ENCODE measurements at regions not wholly inside any gene's neighbourhood (a gene's known extent, or its start where the extent isn't known, plus 50 kb on each side); places are given as distances from the start of the nearest gene placed in this dataset.

- no peak for TF ChIP-seq CTCF (conservative IDR thresholded peaks at IDR 0.05)
- no peak for TF ChIP-seq ZFX (IDR thresholded peaks at IDR 0.05)
- H3K27ac ChIP-seq = no peak overlapping the region
Measured at GRCh38 chr20:58117944-58118343, 110.5 kb downstream of the ANKRD60 start.

DNA sequence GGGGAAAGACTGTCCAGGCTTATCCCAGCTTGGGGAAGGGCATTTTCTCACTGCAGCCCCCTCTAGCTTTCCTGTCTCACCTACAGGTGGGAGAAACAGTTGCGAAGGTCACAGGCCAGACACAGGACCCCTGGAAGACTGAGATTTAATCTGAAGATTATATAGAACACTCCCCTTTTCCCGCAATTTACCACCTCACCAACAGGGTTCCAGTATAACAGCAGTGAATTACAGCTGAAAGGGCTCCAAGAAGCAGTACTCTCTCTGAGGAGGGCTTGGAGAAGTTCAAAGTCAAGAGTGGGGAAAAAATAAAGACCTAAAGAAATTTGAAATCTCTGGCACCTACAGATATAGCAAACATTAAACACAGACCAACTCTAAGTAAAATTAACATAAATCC lies 111.9 kb downstream of the ANKRD60 start:
- H3K27ac ChIP-seq = no peak overlapping the region
- TF ChIP-seq ZFX (IDR thresholded peaks at IDR 0.05) (no peak), CTCF (conservative IDR thresholded peaks at IDR 0.05) (no peak)

DNA sequence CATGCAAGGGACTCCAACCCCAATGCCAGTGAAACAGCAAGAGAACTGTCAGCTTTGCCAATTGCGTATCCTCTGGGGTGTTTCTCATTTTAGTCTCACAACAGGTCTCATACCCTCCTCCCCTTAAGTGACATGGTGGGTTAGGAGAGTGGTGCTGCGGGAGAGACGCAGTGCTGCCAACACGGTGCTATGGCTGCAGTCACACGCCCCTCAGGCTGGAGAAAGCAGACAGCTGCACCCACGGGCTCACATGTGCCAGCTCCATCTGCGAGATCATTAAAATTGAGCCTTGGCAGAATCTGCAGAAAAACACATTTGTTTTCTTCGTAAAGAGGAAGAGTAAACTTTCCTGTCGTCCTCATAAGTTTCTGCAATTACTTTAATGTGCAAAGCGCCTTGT lies 114.7 kb downstream of the ANKRD60 start:
- H3K27ac ChIP-seq = no peak overlapping the region
- TF ChIP-seq ZFX (IDR thresholded peaks at IDR 0.05) = no peak
- no peak for TF ChIP-seq CTCF (conservative IDR thresholded peaks at IDR 0.05)

DNA sequence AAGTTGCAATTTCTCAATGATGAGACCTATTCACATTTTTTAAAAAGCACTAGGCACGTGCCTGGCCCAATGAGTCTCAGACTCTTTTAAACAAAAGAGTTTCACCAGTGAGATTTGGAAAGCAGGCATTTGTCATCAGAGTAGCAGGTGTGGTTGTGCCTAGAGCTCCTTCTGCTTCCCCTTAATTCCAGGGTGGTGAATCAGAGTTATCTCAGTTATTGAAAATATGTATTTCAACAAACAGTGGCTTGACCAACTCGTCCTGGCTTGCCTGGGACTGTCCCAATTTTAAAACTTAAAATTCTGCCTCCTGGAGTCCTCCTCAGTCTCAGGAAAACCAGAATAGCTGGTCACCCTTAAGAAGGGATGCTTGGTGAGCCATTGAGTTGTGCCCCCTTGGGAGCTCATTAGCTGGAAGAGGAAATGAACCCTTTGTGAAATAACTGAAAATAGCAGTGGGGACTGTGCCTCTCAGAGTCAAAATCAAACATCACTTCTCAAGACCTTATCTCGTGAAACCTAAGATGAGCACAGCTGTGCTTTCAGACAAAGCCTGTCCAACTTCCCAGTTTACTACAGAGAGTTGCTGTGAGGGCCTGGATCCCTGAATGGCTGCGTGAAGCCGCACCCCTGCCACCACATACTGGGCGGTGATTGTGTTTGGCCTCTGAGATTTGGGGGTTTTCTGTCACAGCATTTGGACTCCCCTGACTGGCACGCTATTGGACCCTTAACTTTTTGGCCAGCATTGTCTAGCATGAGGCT lies 116.3 kb downstream of the ANKRD60 start:
- no peak for TF ChIP-seq ZFX (IDR thresholded peaks at IDR 0.05)
- no peak overlapping the region for H3K27ac ChIP-seq

- TF ChIP-seq CTCF (conservative IDR thresholded peaks at IDR 0.05) (no peak), ZFX (IDR thresholded peaks at IDR 0.05) (no peak)
- H3K27ac ChIP-seq = no peak overlapping the region
Measured at GRCh38 chr20:58111310-58112016, 117.0 kb downstream of the ANKRD60 start.

DNA sequence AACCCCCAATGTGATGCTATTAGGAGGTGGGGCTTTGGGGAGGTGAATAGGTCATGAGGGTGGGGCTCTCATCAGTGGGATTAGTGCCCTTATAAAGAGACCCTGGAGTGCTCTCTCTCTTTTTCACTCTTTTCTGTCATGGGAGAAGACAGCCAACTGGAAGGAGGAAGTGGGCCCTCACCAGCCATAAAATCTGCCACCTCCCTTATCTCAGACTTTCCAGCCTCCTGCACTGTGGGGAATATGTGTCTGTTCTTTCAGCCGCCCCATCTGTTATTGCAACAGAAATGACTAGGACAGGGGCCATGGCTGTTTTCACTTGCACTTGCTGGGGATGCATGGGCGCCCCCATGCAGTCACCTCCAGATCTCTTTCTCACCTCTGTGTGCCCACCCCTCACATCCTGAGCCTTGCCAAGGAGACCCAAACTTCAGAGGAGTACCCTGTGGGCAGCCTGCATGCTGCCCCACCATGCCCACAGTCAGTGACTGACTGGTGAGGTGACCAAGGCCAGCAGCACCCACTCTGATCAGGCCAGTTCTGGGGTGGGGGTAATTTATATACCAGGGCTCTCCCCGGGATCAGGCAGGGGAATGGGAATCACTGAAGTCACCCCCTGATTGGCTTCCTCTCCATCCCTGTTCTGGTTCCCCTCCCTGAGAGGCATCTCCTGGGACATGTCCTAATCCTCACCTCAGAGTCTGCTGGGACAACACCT lies 118.4 kb downstream of the ANKRD60 start:
- H3K27ac ChIP-seq = no peak overlapping the region
- TF ChIP-seq ZFX (IDR thresholded peaks at IDR 0.05) = no peak
- TF ChIP-seq CTCF (conservative IDR thresholded peaks at IDR 0.05) = no peak

DNA sequence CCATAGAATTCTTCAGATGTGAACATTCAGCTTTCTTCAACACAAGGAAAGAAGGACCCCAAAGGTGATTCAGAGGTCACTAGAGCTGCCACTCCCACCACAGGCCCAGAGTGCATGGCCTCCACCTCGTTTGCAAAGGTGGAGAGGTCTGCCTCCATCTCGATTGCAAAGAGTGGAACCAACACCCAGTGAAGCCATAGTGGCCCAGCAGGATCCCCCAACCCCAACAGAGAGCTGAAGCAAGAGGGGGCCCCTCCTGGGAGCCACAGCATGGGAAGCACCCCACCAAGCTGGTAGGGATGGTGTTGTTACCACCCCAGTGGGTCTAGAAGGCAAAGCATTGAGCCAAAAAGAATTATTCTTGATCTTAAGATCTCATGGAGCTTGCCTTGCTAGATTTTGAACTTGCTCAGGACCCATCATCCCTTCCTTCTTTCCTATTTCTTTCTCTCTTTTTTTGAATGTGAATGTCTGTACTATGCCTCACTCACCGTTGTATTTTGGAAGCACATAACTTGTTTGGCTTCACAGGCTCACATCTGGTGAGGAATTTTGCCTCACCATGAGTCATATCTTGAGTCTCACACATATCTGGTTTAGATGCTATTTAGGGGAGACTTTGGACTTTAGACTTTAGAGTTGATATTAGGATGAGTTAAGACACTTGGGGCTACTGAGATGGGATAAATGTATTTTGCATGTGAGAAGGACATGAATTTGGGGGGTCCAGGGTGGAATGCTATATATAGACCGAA lies 119.2 kb downstream of the ANKRD60 start:
- TF ChIP-seq CTCF (conservative IDR thresholded peaks at IDR 0.05) (no peak), ZFX (IDR thresholded peaks at IDR 0.05) (no peak)
- H3K27ac ChIP-seq = no peak overlapping the region
